SKM-1 treated with dmso at 0.1 percent for 144 hours (cell line): ENCODE measurements at regions not wholly inside any gene's neighbourhood (a gene's known extent, or its start where the extent isn't known, plus 50 kb on each side); places are given as distances from the start of the nearest gene placed in this dataset.
"Not testable (repeated sequence)": the region's sequence is repeated elsewhere in the genome, so short reads cannot be mapped to it uniquely, and the experiment has no call there.

Source experiments
- DNase-seq: peaks from one replicate; lab custom pipeline; 2025; ENCODE audit not compliant: unreplicated experiment; lab: John Stamatoyannopoulos, UW

GRCh38 chr3:182323126-182323700, 470.1 kb upstream of the ATP11B start:
- no peak for DNase-seq

DNA sequence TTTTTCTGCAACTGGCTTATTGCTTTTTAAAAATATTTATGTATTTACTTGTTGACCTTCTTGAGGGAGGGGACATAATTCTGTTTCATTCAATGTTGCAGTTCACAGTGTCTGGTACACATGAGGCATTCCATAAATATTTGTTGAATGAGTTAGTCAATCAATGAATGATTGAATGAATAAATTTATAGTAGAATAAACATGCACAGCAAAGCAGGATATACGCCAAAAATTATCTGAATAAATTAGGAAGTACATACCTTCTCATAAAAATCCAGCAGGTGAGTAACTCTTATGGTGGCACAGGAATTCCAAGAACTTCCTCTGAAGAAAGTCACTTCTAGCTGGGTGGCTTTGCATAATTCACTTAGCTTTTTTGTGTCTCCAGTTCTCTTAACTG, 469.4 kb upstream of the ATP11B start:
- no peak for DNase-seq

- DNase-seq, result no peak
Observed at GRCh38 chr3:182325213-182325950, 467.9 kb upstream of the ATP11B start.

GRCh38 chr3:182327196-182327681, 466.1 kb upstream of the ATP11B start:
- DNase-seq, result no peak

GRCh38 chr3:182330646-182331045, 462.7 kb upstream of the ATP11B start:
- DNase-seq, result no peak

DNA sequence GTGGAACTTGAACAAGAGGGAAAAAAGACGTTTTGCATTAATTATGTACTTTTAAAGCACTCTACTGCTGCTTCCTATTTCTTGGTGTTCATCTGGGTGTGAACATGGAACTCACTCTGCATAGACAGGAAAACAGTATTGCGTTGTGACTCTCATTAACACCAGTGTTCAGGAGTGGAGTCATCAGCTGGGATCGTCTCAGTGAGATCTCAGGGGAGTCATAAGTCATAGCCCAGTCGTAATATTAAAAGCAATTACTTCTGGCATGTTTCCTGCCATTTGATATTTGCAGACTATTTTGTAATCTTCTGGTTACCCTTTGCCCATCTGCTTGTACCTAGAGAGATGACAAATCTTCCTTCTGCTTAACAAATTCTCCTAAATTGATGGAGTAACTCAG, 462.0 kb upstream of the ATP11B start:
- no peak for DNase-seq

DNA sequence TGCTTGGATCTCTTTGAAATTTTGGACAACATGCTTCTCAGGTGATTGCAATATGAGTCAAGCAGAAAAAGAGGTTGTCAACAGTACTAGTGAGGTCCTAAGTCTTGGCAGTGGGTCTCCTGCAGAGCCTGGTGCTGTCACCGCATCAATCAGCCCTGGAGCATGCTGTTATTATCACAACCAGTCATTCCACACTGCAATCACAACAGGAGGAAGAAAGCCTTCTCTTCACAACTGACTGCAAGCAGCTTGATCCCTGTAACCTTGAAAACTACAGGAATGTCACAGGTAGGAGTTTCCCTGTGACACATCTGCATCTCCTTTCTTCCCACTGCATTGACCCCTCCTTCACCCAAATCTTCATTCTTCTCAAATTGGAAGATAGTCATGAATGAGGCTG, 451.1 kb upstream of the ATP11B start:
- DNase-seq, result no peak

DNA sequence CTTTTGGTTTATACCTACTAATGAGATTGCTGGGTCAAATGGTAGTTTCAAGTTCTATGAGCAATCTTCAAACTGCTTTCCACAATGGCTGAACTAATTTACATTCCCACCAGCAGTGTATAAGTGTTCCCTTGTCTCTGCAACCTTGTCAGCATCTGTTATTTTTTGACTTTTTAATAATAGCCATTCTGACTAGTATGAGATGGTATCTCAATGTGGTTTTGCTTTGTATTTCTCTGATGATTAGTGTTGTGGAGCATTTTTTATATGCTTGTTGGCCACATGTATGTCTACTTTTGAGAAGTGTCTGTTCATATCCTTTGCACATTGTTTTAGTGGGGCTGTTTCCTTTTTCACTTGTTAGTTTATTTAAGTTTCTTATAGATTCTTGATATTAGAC, 449.3 kb upstream of the ATP11B start:
- not testable (repeated sequence) for DNase-seq

DNA sequence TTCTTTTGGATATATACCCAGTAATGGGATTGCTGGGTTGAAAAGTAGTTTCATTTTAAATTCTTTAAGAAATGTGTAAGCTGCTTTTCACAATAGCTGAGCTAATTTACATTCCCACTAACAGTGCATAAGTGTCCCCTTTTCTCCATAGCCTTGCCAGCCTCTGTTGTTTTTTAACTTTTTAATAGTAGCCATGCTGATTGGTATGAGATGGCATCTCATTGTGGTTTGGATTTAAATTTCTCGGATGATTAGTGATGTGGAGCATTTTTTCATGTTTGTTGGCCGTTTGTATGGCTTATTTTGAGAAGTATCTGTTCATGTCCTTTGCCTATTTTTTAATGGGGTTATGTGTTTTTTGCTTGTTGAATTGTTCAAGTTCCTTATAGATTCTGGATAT, 444.3 kb upstream of the ATP11B start:
- DNase-seq, result no peak

DNA sequence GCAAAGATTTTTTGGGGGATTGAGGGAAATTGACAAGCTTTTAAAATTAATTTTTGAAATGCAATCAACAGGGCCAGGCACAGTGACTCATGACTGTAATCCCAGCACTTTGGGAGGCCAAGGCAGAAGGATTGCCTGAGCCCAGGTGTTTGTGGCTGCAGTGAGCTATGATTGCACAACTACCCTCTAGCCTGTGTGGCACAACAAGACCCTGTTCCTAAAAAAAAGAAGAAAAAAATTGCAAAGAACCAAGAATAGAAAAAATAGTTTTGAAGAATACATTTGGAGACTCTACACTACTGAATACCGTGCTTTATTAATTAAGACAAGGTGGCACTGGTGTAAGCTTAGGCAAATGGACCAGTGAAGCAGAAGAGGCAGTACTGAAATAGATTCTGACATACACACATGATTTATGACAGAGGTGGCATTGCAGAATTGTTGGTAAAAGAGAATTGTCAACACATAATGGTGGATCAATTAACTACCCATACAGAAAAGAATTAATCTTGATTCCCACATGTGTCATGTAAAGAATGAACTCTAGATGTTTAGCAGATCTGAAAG, 443.3 kb upstream of the ATP11B start:
- no peak for DNase-seq

GRCh38 chr3:182357928-182358327, 435.4 kb upstream of the ATP11B start:
- DNase-seq, result no peak

DNA sequence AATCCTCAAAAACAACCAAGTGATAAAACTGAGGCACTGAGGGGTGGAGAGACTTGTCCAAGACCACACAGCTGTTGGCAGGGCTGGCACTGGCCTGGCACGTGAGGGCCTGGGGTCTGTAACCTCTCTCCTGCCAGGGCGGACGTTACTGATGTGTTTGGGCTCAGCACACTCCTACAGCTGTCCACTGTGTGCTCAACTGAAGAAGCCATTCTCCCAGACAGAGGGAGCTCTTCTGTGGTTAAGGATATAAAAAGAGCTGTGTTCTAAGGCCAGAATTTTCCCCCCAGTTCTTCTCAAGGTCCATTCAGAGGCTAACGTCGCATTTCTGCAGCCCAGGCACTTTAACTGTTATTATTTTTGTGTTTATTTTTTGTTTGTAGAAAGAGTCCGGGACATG, 429.0 kb upstream of the ATP11B start:
- DNase-seq, result no peak

GRCh38 chr3:182364723-182365650, 428.3 kb upstream of the ATP11B start:
- no peak for DNase-seq

GRCh38 chr3:182366746-182367145, 426.6 kb upstream of the ATP11B start:
- DNase-seq, result no peak

DNA sequence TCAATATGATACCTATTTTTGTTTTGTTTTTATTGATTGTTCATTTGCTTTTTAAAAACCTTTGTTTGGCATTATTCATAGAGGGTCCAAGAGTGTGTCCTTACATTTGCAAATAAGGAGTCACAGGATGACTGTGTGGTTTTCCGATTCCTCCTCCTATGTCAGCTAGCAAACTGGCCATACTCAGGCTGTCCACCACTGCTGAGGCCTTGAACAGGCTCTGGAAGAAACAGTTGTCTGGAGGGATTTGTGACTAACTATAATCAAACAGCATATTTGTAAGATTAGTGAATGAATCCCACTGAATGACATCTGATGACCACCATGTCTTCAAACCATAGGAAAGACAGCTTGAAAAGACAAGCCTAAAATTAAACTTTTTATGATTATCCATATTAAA, 423.4 kb upstream of the ATP11B start:
- DNase-seq, result no peak

GRCh38 chr3:182370949-182371348, 422.4 kb upstream of the ATP11B start:
- DNase-seq, result no peak

GRCh38 chr3:182375916-182376315, 417.4 kb upstream of the ATP11B start:
- DNase-seq, result no peak

DNA sequence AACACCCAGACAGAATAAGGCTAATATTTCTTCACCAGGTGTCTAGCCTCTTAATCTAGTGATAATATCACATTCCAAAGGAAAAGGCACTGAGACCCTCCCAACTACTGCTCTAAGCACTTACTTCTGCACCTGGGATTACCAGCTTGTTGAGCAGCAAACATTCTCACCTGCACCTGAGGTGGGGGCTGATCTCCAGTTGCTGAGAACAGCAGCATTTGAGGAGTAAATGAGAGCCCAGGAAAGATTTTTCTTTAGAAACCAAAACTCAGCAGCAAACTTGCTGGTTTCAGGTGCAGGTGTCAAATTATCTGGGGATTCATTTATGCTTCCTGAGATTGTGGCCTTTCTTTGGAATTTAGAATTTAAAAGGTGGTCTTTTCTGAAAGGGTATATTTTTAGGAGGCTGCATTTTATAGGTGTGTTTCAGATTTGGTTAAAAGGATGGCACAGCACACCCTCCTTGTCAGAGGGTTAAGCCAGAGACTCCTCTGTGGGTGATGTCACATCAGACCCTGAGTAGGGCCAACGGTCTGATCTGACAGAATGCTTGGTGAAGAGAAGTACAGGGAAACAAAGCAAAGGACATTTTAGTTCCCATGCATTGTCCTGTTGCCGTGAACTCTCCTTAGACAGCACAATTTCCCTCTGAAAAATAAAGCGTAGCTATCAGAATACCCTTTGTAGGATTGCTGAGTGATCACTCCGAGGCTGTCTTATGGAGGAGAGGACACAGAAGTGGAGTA, 411.0 kb upstream of the ATP11B start:
- no peak for DNase-seq

GRCh38 chr3:182384221-182384620, 409.1 kb upstream of the ATP11B start:
- no peak for DNase-seq

- DNase-seq, result no peak
Observed at GRCh38 chr3:182385356-182385755, 407.9 kb upstream of the ATP11B start.

GRCh38 chr3:182388506-182388905, 404.8 kb upstream of the ATP11B start:
- DNase-seq, result no peak
